K562 (cell line): ENCODE measurements at regions not wholly inside any gene's neighbourhood (a gene's known extent, or its start where the extent isn't known, plus 50 kb on each side); places are given as distances from the start of the nearest gene placed in this dataset.

ENCODE experiments used
- ARHGAP35 ChIP-seq: fragments of 450-650 bp; IDR thresholded peaks from 2 replicates; pipeline ENCODE4 v1.6.1; 2018; ENCODE audit not compliant: partially characterized antibody
- CXXC5 ChIP-seq: fragments of 250-450 bp; sonication (Bioruptor Pico); IDR thresholded peaks from 2 replicates; pipeline ENCODE4 v1.8.0; 2022; ENCODE audit warnings: inconsistent platforms, mild to moderate bottlenecking, moderate library complexity
- FOSL1 ChIP-seq: fragments of 200-800 bp; sonication (Bioruptor generic); conservative IDR thresholded peaks from 2 replicates; pipeline ENCODE4 v1.6.1; 2016; ENCODE audit warnings: missing genetic modification characterization, missing compliant biosample characterization
- GTF2A2 ChIP-seq: IDR thresholded peaks from 2 replicates; pipeline ENCODE4 v1.6.1; 2016; ENCODE audit warnings: mild to moderate bottlenecking, missing genetic modification characterization, missing compliant biosample characterization
- IFI16 ChIP-seq: fragments of 250-450 bp; sonication (Bioruptor Pico); IDR thresholded peaks from 2 replicates; pipeline ENCODE4 v2.1.2; 2022; ENCODE audit warnings: mild to moderate bottlenecking, inconsistent platforms
- KLF13 ChIP-seq: fragments of 450-650 bp; IDR thresholded peaks from 2 replicates; pipeline ENCODE4 v1.6.1; 2016; ENCODE audit warnings: missing genetic modification characterization, low read depth, mild to moderate bottlenecking, missing compliant biosample characterization, moderate library complexity, borderline replicate concordance
- MEIS2 ChIP-seq: fragments of 450-650 bp; IDR thresholded peaks from 2 replicates; pipeline ENCODE4 v1.6.1; 2014; ENCODE audit warnings: mild to moderate bottlenecking; ENCODE audit not compliant: partially characterized antibody
- NCOA2 ChIP-seq, 2 experiments: fragments of 450-650 bp; IDR thresholded peaks; 2 replicates each; pipeline ENCODE4 v1.6.1; 2018; ENCODE audit warnings: mild to moderate bottlenecking in 2 of 2, moderate library complexity in 1 of 2; ENCODE audit not compliant: partially characterized antibody in 2 of 2
- PYGO2 ChIP-seq: fragments of 450-650 bp; IDR thresholded peaks from 2 replicates; pipeline ENCODE4 v1.6.1; 2016; ENCODE audit warnings: mild to moderate bottlenecking, missing genetic modification characterization, moderate library complexity, missing compliant biosample characterization
- RUNX1 ChIP-seq: sonication (generic); IDR thresholded peaks from 2 replicates; pipeline ENCODE4 v1.6.1; 2016; ENCODE audit warnings: antibody characterized with exemption, low read depth
- TAL1 ChIP-seq: fragments of 450-650 bp; IDR thresholded peaks from 2 replicates; pipeline ENCODE4 v1.6.1; 2016; ENCODE audit warnings: mild to moderate bottlenecking
- ZFX ChIP-seq: sonication (generic); formaldehyde crosslinking; IDR thresholded peaks from 2 replicates; pipeline ENCODE4 v1.8.0; 2022; ENCODE audit warnings: mild to moderate bottlenecking, missing genetic modification reagents, moderate library complexity
- ZNF133 ChIP-seq: fragments of 250-450 bp; sonication (Bioruptor Pico); IDR thresholded peaks from 2 replicates; pipeline ENCODE4 v1.4.0; 2020; ENCODE audit warnings: mild to moderate bottlenecking
- ZNF174 ChIP-seq: fragments of 250-450 bp; sonication (Bioruptor Pico); IDR thresholded peaks from 2 replicates; pipeline ENCODE4 v1.4.0; 2020; ENCODE audit warnings: mild to moderate bottlenecking
- TF ChIP-seq, protein P1 (sequence below): IDR thresholded peaks from 3 replicates; pipeline ENCODE4 v1.6.1; 2011; ENCODE audit warnings: borderline replicate concordance, mild to moderate bottlenecking; ENCODE audit not compliant: insufficient read length, insufficient read depth
- TF ChIP-seq, protein P2 (sequence below): fragments of 450-650 bp; IDR thresholded peaks from 2 replicates; pipeline ENCODE4 v1.6.1; 2016
- TF ChIP-seq, protein P3 (sequence below): sonication (generic); formaldehyde crosslinking; IDR thresholded peaks from 2 replicates; pipeline ENCODE4 v1.8.1; 2023; ENCODE audit warnings: mild to moderate bottlenecking, missing genetic modification reagents, moderate library complexity
- TF ChIP-seq, protein P4 (sequence below): fragments of 200-800 bp; sonication (Bioruptor generic); IDR thresholded peaks from 2 replicates; pipeline ENCODE4 v1.6.1; 2017; ENCODE audit warnings: missing genetic modification characterization, missing compliant biosample characterization
- TF ChIP-seq, protein P5 (sequence below): sonication (generic); formaldehyde crosslinking; IDR thresholded peaks from 2 replicates; pipeline ENCODE4 v1.8.0; 2022; ENCODE audit warnings: missing genetic modification reagents, mild to moderate bottlenecking, borderline replicate concordance
- TF ChIP-seq, protein P6 (sequence below): sonication (generic); formaldehyde crosslinking; IDR thresholded peaks from 2 replicates; pipeline ENCODE4 v1.9.0; 2022; ENCODE audit warnings: mild to moderate bottlenecking, missing genetic modification reagents

DNA sequence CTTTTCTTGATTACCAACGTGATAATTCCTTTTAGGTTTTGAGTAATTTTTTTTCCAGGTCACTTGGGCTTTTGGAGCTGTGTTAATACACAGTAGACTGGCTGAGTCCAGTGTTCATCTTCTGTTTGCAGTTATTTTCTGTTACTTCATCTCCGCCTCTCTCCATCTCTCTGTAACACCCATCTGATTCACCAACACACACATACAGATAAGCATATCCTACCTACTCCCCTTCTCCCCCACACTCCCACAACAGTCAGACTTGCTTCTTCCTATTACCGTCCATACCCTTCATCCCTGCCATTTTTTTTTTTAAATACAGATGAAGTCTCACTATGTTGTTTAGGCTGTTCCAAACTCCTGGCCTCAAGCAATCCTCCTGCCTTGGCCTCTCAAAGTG is 72.7 kb upstream of the MANSC4 start (continued):
- TF ChIP-seq, protein P1, sequence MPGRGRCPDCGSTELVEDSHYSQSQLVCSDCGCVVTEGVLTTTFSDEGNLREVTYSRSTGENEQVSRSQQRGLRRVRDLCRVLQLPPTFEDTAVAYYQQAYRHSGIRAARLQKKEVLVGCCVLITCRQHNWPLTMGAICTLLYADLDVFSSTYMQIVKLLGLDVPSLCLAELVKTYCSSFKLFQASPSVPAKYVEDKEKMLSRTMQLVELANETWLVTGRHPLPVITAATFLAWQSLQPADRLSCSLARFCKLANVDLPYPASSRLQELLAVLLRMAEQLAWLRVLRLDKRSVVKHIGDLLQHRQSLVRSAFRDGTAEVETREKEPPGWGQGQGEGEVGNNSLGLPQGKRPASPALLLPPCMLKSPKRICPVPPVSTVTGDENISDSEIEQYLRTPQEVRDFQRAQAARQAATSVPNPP = no peak
- TF ChIP-seq PYGO2 (tag) (no peak), TAL1 (peak; percentile 83), ZNF133 (CRISPR knock-in tag) (no peak), GTF2A2 (no peak), ZNF174 (CRISPR knock-in tag) (no peak), RUNX1 (no peak), CXXC5 (CRISPR knock-in tag) (no peak; the same call in 1 of the 2 replicates), FOSL1 (tag) (peak; percentile 83), ZFX (CRISPR knock-in tag) (no peak), KLF13 (tag) (no peak), MEIS2 (no peak), IFI16 (no peak), ARHGAP35 (no peak), NCOA2 (IDR thresholded peaks at IDR 0.05; ENCODE audit: partially characterized antibody in 2 of 2) (no peak)
- TF ChIP-seq, protein P2, sequence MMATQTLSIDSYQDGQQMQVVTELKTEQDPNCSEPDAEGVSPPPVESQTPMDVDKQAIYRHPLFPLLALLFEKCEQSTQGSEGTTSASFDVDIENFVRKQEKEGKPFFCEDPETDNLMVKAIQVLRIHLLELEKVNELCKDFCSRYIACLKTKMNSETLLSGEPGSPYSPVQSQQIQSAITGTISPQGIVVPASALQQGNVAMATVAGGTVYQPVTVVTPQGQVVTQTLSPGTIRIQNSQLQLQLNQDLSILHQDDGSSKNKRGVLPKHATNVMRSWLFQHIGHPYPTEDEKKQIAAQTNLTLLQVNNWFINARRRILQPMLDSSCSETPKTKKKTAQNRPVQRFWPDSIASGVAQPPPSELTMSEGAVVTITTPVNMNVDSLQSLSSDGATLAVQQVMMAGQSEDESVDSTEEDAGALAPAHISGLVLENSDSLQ = no peak
- TF ChIP-seq, protein P3, sequence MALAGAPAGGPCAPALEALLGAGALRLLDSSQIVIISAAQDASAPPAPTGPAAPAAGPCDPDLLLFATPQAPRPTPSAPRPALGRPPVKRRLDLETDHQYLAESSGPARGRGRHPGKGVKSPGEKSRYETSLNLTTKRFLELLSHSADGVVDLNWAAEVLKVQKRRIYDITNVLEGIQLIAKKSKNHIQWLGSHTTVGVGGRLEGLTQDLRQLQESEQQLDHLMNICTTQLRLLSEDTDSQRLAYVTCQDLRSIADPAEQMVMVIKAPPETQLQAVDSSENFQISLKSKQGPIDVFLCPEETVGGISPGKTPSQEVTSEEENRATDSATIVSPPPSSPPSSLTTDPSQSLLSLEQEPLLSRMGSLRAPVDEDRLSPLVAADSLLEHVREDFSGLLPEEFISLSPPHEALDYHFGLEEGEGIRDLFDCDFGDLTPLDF = no peak
- TF ChIP-seq, protein P4, sequence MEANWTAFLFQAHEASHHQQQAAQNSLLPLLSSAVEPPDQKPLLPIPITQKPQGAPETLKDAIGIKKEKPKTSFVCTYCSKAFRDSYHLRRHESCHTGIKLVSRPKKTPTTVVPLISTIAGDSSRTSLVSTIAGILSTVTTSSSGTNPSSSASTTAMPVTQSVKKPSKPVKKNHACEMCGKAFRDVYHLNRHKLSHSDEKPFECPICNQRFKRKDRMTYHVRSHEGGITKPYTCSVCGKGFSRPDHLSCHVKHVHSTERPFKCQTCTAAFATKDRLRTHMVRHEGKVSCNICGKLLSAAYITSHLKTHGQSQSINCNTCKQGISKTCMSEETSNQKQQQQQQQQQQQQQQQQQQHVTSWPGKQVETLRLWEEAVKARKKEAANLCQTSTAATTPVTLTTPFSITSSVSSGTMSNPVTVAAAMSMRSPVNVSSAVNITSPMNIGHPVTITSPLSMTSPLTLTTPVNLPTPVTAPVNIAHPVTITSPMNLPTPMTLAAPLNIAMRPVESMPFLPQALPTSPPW (CRISPR knock-in tag) = peak; percentile 65; the same call in 1 of the 2 replicates
- TF ChIP-seq, protein P5, sequence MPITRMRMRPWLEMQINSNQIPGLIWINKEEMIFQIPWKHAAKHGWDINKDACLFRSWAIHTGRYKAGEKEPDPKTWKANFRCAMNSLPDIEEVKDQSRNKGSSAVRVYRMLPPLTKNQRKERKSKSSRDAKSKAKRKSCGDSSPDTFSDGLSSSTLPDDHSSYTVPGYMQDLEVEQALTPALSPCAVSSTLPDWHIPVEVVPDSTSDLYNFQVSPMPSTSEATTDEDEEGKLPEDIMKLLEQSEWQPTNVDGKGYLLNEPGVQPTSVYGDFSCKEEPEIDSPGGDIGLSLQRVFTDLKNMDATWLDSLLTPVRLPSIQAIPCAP (CRISPR knock-in tag) = no peak
- TF ChIP-seq, protein P6, sequence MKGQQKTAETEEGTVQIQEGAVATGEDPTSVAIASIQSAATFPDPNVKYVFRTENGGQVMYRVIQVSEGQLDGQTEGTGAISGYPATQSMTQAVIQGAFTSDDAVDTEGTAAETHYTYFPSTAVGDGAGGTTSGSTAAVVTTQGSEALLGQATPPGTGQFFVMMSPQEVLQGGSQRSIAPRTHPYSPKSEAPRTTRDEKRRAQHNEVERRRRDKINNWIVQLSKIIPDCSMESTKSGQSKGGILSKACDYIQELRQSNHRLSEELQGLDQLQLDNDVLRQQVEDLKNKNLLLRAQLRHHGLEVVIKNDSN (CRISPR knock-in tag) = no peak
